A204.1 (cell line): ENCODE measurements at regions not wholly inside any gene's neighbourhood (a gene's known extent, or its start where the extent isn't known, plus 50 kb on each side); places are given as distances from the start of the nearest gene placed in this dataset.

Experiments
- FAIRE-seq: peaks from 2 replicates; lab custom pipeline; 2012; peaks lifted over from hg19 to GRCh38; lab: Jason Lieb, UNC

- no peak for FAIRE-seq
These were observed 1841.9 kb downstream of the STIM2 start for GRCh38 chr4:28702571-28702970.

DNA sequence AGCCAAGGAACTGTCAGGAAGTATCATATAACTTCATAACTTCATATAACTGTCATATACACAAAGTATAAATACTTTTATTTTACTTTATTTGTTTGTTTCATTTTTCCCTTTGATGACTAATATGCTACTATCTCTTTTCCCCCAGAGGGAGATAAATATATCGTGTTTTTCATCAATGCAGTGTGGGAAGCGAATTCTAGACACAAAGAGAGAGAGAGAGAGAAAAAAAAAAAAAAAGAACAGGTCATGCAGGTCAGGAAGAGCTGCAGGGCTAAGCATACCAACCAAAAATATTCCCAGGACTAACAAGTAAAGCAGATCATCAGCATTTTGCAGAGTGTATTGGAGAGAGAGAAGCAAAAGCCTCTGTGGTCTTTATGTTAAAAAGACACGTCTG lies 1849.2 kb downstream of the STIM2 start:
- FAIRE-seq = no peak

- no peak for FAIRE-seq
These were observed 1862.7 kb downstream of the STIM2 start for GRCh38 chr4:28723371-28723770.

GRCh38 chr4:28724239-28724638 lies 1863.6 kb downstream of the STIM2 start:
- FAIRE-seq = no peak

DNA sequence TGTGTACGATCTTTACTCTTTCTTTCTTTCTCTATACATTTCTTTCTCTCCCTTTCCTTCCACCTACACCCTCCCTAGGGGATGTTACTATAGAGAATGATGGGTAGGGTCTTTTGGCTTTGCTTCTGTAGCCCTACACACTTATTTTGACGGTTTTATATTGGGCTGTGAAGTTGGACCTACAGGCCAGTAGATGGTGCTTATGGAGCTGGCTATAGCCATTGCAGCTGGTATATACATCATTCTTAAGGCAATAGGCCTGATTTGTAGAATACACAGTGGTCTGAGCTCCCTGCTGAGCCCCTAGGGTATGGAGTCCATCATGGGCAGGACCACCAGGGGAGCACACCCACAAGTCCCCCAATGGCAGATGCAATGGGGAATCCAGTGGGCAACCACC lies 1869.7 kb downstream of the STIM2 start:
- FAIRE-seq = no peak

DNA sequence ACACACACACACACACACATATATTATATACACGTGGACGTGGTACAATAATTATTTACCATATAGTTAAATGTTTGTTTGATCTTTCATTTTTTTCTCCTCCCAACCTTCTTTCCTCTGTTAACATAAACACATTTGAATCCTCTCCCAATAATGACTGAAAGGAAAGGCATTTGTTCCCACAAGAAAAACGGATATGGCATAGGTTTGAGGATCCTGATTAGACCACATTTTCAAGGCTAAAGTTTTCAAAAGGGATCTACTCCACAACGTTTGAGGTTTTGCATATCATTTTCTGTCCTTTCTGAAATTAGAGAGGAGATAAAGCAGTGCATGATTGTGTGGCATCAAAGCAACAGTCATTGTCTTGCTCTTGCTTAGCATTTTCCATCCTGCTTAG lies 1883.4 kb downstream of the STIM2 start:
- FAIRE-seq = no peak

GRCh38 chr4:28754376-28754775 lies 1893.7 kb downstream of the STIM2 start:
- FAIRE-seq = no peak

GRCh38 chr4:28755081-28755480 lies 1894.4 kb downstream of the STIM2 start:
- no peak for FAIRE-seq

DNA sequence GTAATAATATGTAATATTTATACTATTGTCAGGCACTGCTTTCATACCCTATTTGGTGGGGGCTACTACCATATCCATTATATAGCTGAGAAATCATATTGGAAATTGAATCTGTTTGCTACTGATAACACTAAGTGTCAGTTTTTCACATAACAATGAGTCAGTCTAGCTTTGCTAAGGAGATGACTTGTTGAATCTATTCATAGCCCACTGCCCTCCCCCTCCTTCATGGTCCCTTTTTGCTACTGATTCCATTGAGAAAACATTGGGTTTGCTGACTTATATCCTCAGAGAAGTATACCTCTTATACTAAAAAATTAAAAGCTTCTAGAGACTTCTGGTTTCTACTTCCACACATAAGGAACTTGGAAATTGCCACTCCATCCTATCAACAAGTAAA lies 1898.4 kb downstream of the STIM2 start:
- no peak for FAIRE-seq

GRCh38 chr4:28760003-28760402 lies 1899.4 kb downstream of the STIM2 start:
- FAIRE-seq = no peak

GRCh38 chr4:28772066-28772465 lies 1911.4 kb downstream of the STIM2 start:
- FAIRE-seq = no peak

- no peak for FAIRE-seq
These were observed 1912.1 kb downstream of the STIM2 start for GRCh38 chr4:28772788-28773187.

- FAIRE-seq = no peak
These were observed 1913.7 kb downstream of the STIM2 start for GRCh38 chr4:28774344-28774743.

DNA sequence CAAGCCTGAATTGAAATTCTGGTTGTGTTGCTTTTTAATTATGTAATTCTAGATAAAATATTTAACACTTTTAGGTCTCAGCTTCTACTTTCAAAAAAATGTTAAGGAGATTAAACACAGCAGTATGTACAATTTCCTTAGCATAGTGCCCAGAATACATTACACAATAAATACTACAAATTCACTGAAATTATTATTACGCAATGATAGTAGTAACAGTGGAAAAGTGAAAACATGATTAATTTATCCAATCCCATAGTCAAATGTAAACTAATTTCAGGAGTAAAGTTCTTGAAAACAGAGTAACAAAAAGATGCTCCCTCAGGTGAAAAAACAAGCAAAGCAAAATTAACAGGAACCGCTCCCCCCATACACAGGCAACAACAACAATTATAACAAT lies 1915.4 kb downstream of the STIM2 start:
- FAIRE-seq = no peak

- FAIRE-seq = peak; percentile 73
These were observed 1923.5 kb downstream of the STIM2 start for GRCh38 chr4:28784188-28784587.

DNA sequence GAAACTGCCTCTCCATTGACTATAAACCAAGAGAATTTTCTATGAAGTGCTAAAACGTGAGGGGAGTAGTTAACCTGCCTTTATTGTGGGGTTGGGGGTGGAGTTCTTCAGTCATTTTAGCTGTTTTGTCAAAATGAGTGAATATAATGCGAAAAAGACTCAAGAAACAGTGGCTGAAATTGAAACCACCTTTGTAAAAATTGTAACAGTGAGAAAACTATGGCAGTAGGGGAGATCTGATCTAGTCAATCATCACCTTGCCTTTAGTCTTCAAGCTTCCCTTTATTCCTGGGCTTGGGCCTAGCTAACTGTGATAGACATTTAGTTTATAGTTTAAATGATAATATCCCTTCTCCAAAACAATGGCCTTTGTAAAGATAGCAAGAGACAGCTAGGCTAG lies 1927.3 kb downstream of the STIM2 start:
- FAIRE-seq = no peak

DNA sequence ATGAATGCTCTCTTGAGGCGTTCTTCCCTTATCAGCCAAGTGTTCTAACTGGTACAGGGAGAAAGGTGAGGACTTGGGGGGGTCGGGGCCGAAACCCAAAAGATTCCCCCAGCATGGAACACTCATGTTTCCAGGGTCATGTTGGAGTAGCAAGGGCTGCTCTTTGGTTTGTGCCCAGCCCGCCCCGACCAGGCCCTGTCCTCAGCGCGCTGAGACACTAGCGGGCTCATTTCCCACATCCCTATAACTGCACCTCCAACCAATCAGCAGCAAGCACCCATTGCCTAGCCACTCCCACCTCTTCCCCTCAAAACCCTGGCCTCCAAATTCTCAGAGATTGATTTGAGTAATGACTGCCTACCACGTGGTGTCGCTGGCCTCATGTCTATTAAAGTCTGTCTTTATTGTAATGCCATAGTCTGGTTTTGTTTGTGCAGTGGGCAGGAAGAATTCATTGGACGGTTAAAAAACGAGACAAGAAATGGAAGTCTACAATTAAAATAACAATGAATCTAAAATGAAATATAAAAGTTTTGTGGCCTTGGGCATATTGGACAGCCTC lies 1928.4 kb downstream of the STIM2 start:
- no peak for FAIRE-seq

- no peak for FAIRE-seq
These were observed 1927.1 kb upstream of the PCDH7 start for GRCh38 chr4:28792917-28793597.

GRCh38 chr4:28799696-28800095 lies 1920.5 kb upstream of the PCDH7 start:
- FAIRE-seq = no peak

- FAIRE-seq = no peak
These were observed 1909.1 kb upstream of the PCDH7 start for GRCh38 chr4:28811025-28811424.

- FAIRE-seq = no peak
These were observed 1898.0 kb upstream of the PCDH7 start for GRCh38 chr4:28822163-28822562.

GRCh38 chr4:28827866-28828265 lies 1892.3 kb upstream of the PCDH7 start:
- no peak for FAIRE-seq

- no peak for FAIRE-seq
These were observed 1888.3 kb upstream of the PCDH7 start for GRCh38 chr4:28831867-28832266.

GRCh38 chr4:28832444-28832843 lies 1887.7 kb upstream of the PCDH7 start:
- FAIRE-seq = no peak

DNA sequence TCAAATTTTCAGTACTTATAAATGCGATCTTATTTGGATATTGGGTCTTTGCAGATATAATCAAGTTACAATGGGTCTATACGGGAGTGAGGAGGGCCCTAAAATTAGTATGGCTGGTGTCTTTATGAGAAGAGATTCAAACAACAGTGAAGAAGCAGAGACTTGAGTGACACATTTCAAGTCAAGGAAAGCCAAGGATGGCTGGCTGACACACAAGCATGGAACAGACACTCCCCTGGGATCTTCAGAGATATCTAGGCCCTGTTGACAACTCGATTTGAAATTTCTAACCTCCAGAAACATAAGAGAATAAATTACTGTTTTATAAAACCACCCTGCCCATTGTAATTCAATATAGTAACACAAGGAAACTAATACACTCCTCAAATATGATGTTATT lies 1886.0 kb upstream of the PCDH7 start:
- FAIRE-seq = no peak
